CD14-positive monocyte (primary cell): ENCODE measurements at regions not wholly inside any gene's neighbourhood (a gene's known extent, or its start where the extent isn't known, plus 50 kb on each side); places are given as distances from the start of the nearest gene placed in this dataset.
A peak's percentile ranks its signal among the peaks of the same experiment; 100 is the strongest.

ENCODE experiments used
- DNase-seq, 3 donors: peaks; one replicate each; pipeline ENCODE4 v3.0.0-alpha.2; 2011 to 2022
- H2AFZ ChIP-seq: 2 replicates; pipeline ENCODE4 v1.6.0; 2012; ENCODE audit warnings: mild to moderate bottlenecking, low read depth, low read length, inconsistent platforms; ENCODE audit not compliant: insufficient read depth, poor library complexity, severe bottlenecking
- H3K27ac ChIP-seq, 2 donors: 1 replicate in 1 of 2; 2 replicates in 1 of 2; pipeline ENCODE4 v1.5.1; 2012 to 2013; ENCODE audit warnings: low read length in 2 of 2, control low read depth in 1 of 2, inconsistent platforms in 1 of 2, low read depth in 1 of 2, mild to moderate bottlenecking in 1 of 2
- H3K27me3 ChIP-seq, 2 donors: one replicate each; pipeline versions ENCODE4 v1.6.0 to v1.6.1; 2011 to 2013; ENCODE audit warnings: low read length in 2 of 2; ENCODE audit not compliant: control insufficient read depth in 2 of 2, insufficient read depth in 2 of 2
- H3K36me3 ChIP-seq, 2 donors: replicated peaks in 1 of 2; 1 replicate in 1 of 2; 2 replicates in 1 of 2; pipeline versions ENCODE4 v1.5.1 to v1.6.1; 2012 to 2013; ENCODE audit warnings: low read length in 2 of 2, control low read depth in 1 of 2, inconsistent platforms in 1 of 2, mild to moderate bottlenecking in 1 of 2; ENCODE audit not compliant: insufficient read depth in 2 of 2, control insufficient read depth in 1 of 2
- H3K4me1 ChIP-seq, 2 donors: 1 replicate in 1 of 2; 2 replicates in 1 of 2; pipeline versions ENCODE4 v1.5.1 to v1.6.1; 2012 to 2013; ENCODE audit warnings: low read length in 2 of 2, control low read depth in 1 of 2, inconsistent platforms in 1 of 2, mild to moderate bottlenecking in 1 of 2, moderate library complexity in 1 of 2; ENCODE audit not compliant: insufficient read depth in 2 of 2, control insufficient read depth in 1 of 2
- H3K4me2 ChIP-seq: replicated peaks from 2 replicates; pipeline ENCODE3; 2012; ENCODE audit warnings: low read length, moderate library complexity, mild to moderate bottlenecking; ENCODE audit not compliant: poor library complexity, severe bottlenecking; ENCODE audit errors: extremely low read depth
- H3K4me3 ChIP-seq, 3 experiments: fragments of 200-600 bp in 1 of 3; sonication (generic) in 1 of 3; replicated peaks in 1 of 3; 1 replicate in 2 of 3; 2 replicates in 1 of 3; pipeline ENCODE4 v1.5.1; 2011 to 2013; ENCODE audit warnings: low read length in 3 of 3, mild to moderate bottlenecking in 3 of 3, control low read depth in 2 of 3, low read depth in 2 of 3, inconsistent platforms in 1 of 3, moderate library complexity in 1 of 3
- H3K79me2 ChIP-seq: 2 replicates; pipeline ENCODE4 v1.6.0; 2012; ENCODE audit warnings: mild to moderate bottlenecking, control low read depth, inconsistent platforms, low read length, moderate library complexity; ENCODE audit not compliant: insufficient read depth
- H3K9ac ChIP-seq: 2 replicates; pipeline ENCODE4 v1.6.0; 2017; ENCODE audit warnings: low read length, mild to moderate bottlenecking; ENCODE audit not compliant: insufficient read depth, poor library complexity, severe bottlenecking
- H3K9me3 ChIP-seq, 2 donors: replicated peaks in 1 of 2; 1 replicate in 1 of 2; 2 replicates in 1 of 2; pipeline versions ENCODE4 v1.5.1 to v1.6.1; 2012 to 2013; ENCODE audit warnings: low read length in 2 of 2, control low read depth in 1 of 2; ENCODE audit not compliant: control insufficient read depth in 1 of 2, insufficient read depth in 1 of 2
- H4K20me1 ChIP-seq: 2 replicates; pipeline ENCODE4 v1.6.0; 2012; ENCODE audit warnings: mild to moderate bottlenecking, low read length, control low read depth, moderate library complexity; ENCODE audit not compliant: insufficient read depth
- H3K27ac Mint-ChIP-seq, 7 donors: one replicate each; pipeline ENCODE4 v1.8.0; 2020; ENCODE audit warnings: mild to moderate bottlenecking in 7 of 7, mixed read lengths in 7 of 7, moderate library complexity in 6 of 7, inconsistent platforms in 2 of 7
- H3K27me3 Mint-ChIP-seq, 3 donors: one replicate each; pipeline ENCODE4 v1.8.0; 2021 to 2022; ENCODE audit warnings: low read depth in 3 of 3, mild to moderate bottlenecking in 3 of 3, mixed read lengths in 3 of 3, moderate library complexity in 3 of 3, inconsistent platforms in 1 of 3
- H3K36me3 Mint-ChIP-seq, 2 donors: one replicate each; pipeline ENCODE4 v1.8.0; 2020; ENCODE audit warnings: mixed read lengths in 2 of 2, inconsistent platforms in 1 of 2, mild to moderate bottlenecking in 1 of 2
- H3K4me1 Mint-ChIP-seq: one replicate; pipeline ENCODE4 v1.8.0; 2020; ENCODE audit warnings: mild to moderate bottlenecking, mixed read lengths
- H3K4me3 Mint-ChIP-seq, 2 donors: one replicate each; pipeline ENCODE4 v1.8.0; 2020; ENCODE audit warnings: mild to moderate bottlenecking in 2 of 2, mixed read lengths in 2 of 2, moderate library complexity in 1 of 2
- H3K9me3 Mint-ChIP-seq, 7 donors: one replicate each; pipeline ENCODE4 v1.8.0; 2020 to 2022; ENCODE audit warnings: mixed read lengths in 7 of 7, mild to moderate bottlenecking in 6 of 7, moderate library complexity in 6 of 7, inconsistent platforms in 2 of 7
- WGBS: methylation state at CpG from one replicate; pipeline ENCODE4 v1.1.5; 2013; ENCODE audit warnings: missing lambda C conversion rate; ENCODE audit not compliant: insufficient coverage; 5-methylcytosine and 5-hydroxymethylcytosine counted together
- intact Hi-C, 2 donors: fragments of 100-400 bp; cut with micrococcal nuclease; formaldehyde crosslinking; loops; one replicate each; pipeline versions ENCODE4 v1.15.0 to v1.15.1; 2023
- TF ChIP-seq, protein P1 (sequence below): fragments of 200-600 bp; IDR thresholded peaks from one replicate; pipeline ENCODE4 v1.8.0; 2022; ENCODE audit warnings: antibody characterized with exemption, mild to moderate bottlenecking

DNA sequence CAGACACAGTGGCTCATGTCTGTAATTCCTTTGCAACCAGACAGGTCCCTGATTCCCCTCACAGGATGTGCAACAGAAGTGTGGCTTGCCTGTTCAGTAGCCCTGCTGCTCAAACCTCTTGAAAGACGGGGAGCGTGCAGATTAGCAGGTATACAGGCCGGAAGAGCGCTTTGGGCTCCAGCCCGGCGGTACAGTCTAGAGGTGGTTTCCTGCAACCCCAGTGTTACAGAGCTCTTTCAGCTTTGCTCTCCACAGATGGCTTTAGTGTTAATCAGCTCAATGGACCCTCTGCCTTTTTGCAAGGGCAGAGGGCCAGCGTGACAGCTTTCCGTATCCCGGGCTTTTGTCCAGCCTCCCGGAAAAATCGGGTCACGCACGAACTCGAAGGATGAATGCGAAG lies 67.2 kb upstream of the TNFRSF21 start:
- intact Hi-C loops: no loop called here
- Histone ChIP-seq H2AFZ (peak overlapping the region; percentile 26), H3K79me2 (no peaks in the 10 kb centered on the region), H3K27me3 (no peaks in the 10 kb centered on the region), H3K9me3 (no peaks in the 10 kb centered on the region), H3K4me2 (no peak overlapping the region), H3K4me3 (no peak overlapping the region), H3K9ac (no peak overlapping the region), H4K20me1 (no peaks in the 10 kb centered on the region), H3K36me3 (no peaks in the 10 kb centered on the region), H3K27ac (no peak overlapping the region), H3K4me1 (peaks cover 36 to 38% of the 10 kb centered on the region in 2 donors)
- H3K36me3 Mint-ChIP-seq: no peaks in the 10 kb centered on the region
- TF ChIP-seq, protein P1, sequence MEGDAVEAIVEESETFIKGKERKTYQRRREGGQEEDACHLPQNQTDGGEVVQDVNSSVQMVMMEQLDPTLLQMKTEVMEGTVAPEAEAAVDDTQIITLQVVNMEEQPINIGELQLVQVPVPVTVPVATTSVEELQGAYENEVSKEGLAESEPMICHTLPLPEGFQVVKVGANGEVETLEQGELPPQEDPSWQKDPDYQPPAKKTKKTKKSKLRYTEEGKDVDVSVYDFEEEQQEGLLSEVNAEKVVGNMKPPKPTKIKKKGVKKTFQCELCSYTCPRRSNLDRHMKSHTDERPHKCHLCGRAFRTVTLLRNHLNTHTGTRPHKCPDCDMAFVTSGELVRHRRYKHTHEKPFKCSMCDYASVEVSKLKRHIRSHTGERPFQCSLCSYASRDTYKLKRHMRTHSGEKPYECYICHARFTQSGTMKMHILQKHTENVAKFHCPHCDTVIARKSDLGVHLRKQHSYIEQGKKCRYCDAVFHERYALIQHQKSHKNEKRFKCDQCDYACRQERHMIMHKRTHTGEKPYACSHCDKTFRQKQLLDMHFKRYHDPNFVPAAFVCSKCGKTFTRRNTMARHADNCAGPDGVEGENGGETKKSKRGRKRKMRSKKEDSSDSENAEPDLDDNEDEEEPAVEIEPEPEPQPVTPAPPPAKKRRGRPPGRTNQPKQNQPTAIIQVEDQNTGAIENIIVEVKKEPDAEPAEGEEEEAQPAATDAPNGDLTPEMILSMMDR: no peak
- H3K27ac Mint-ChIP-seq: peak overlapping the region in 1 of 7 donors; percentile 76
- WGBS: 52% methylated on average over 15 of the region's 15 CpGs
- H3K27me3 Mint-ChIP-seq: peaks cover 5 to 11% (median 8%) of the 10 kb centered on the region in 3 donors
- H3K4me1 Mint-ChIP-seq: peaks cover 45% of the 10 kb centered on the region
- H3K4me3 Mint-ChIP-seq: peak overlapping the region in 1 of 2 donors; percentile 63
- no peak for DNase-seq
- peaks cover 0 to 3% (median 0%) of the 10 kb centered on the region in 7 donors for H3K9me3 Mint-ChIP-seq

GRCh38 chr6:47377971-47378370 lies 68.3 kb upstream of the TNFRSF21 start:
- DNase-seq: peak in 2 of 3 donors; percentile 12 to 53
- no peaks in the 10 kb centered on the region for H3K36me3 Mint-ChIP-seq
- H3K27ac Mint-ChIP-seq: no peak overlapping the region
- peaks cover 0 to 3% (median 0%) of the 10 kb centered on the region in 7 donors for H3K9me3 Mint-ChIP-seq
- Histone ChIP-seq H2AFZ (no peak overlapping the region), H3K36me3 (no peaks in the 10 kb centered on the region), H3K4me2 (no peak overlapping the region), H4K20me1 (no peaks in the 10 kb centered on the region), H3K9ac (no peak overlapping the region), H3K4me3 (no peak overlapping the region), H3K9me3 (no peaks in the 10 kb centered on the region), H3K4me1 (peaks cover 36 to 38% of the 10 kb centered on the region in 2 donors), H3K27me3 (no peaks in the 10 kb centered on the region), H3K79me2 (no peaks in the 10 kb centered on the region), H3K27ac (no peak overlapping the region)
- TF ChIP-seq, protein P1: no peak
- H3K27me3 Mint-ChIP-seq: peaks cover 5 to 11% (median 8%) of the 10 kb centered on the region in 3 donors
- no peak overlapping the region for H3K4me3 Mint-ChIP-seq
- 30% methylated on average over 2 of the region's 2 CpGs for WGBS
- intact Hi-C loops: no loop called here
- peaks cover 45% of the 10 kb centered on the region for H3K4me1 Mint-ChIP-seq
